ENCODE measurements at regions not wholly inside any gene's neighbourhood (a gene's known extent, or its start where the extent isn't known, plus 50 kb on each side); places are given as distances from the start of the nearest gene placed in this dataset.
A peak's percentile ranks its signal among the peaks of the same experiment; 100 is the strongest.

GRCh38 chr20:22866812-22867341 is 168.2 kb upstream of the SSTR4 start:
- no peak overlapping the region for H3K27ac Mint-ChIP-seq
- no peak for DNase-seq (ENCODE audit: low spot score)

GRCh38 chr20:22878166-22878565 is 156.9 kb upstream of the SSTR4 start:
- Mint-ChIP-seq H3K9me3 (no peaks in the 10 kb centered on the region), H3K4me3 (no peak overlapping the region), H3K27me3 (ENCODE audit: low read depth) (no peaks in the 10 kb centered on the region), H3K36me3 (ENCODE audit: low read depth) (no peaks in the 10 kb centered on the region), H3K27ac (no peak overlapping the region), H3K4me1 (ENCODE audit: low read depth) (no peaks in the 10 kb centered on the region)
- no peak for DNase-seq (ENCODE audit: low spot score)

More at GRCh38 chr20:22866812-22867341, 168.2 kb upstream of the SSTR4 start:
- no peaks in the 10 kb centered on the region for H3K36me3 Mint-ChIP-seq (ENCODE audit: low read depth)
- no peak overlapping the region for H3K4me3 Mint-ChIP-seq
- H3K4me1 Mint-ChIP-seq (ENCODE audit: low read depth), result no peaks in the 10 kb centered on the region
- H3K9me3 Mint-ChIP-seq, result no peaks in the 10 kb centered on the region
- no peaks in the 10 kb centered on the region for H3K27me3 Mint-ChIP-seq (ENCODE audit: low read depth)

GRCh38 chr20:22880277-22880676 is 154.8 kb upstream of the SSTR4 start:
- Mint-ChIP-seq H3K4me1 (ENCODE audit: low read depth) (no peaks in the 10 kb centered on the region), H3K4me3 (no peak overlapping the region), H3K9me3 (no peaks in the 10 kb centered on the region), H3K36me3 (ENCODE audit: low read depth) (no peaks in the 10 kb centered on the region), H3K27ac (no peak overlapping the region), H3K27me3 (ENCODE audit: low read depth) (no peaks in the 10 kb centered on the region)
- DNase-seq (ENCODE audit: low spot score), result no peak

- no peak for DNase-seq (ENCODE audit: low spot score)
- Mint-ChIP-seq H3K4me1 (ENCODE audit: low read depth) (no peaks in the 10 kb centered on the region), H3K27ac (no peak overlapping the region), H3K9me3 (no peaks in the 10 kb centered on the region), H3K27me3 (ENCODE audit: low read depth) (no peaks in the 10 kb centered on the region), H3K36me3 (ENCODE audit: low read depth) (no peaks in the 10 kb centered on the region), H3K4me3 (no peak overlapping the region)
Observed at GRCh38 chr20:22887796-22888195, 147.3 kb upstream of the SSTR4 start.

GRCh38 chr20:22890594-22891300 is 144.4 kb upstream of the SSTR4 start:
- Mint-ChIP-seq H3K36me3 (ENCODE audit: low read depth) (no peaks in the 10 kb centered on the region), H3K9me3 (no peaks in the 10 kb centered on the region), H3K27me3 (ENCODE audit: low read depth) (no peaks in the 10 kb centered on the region), H3K27ac (no peak overlapping the region), H3K4me1 (ENCODE audit: low read depth) (no peaks in the 10 kb centered on the region), H3K4me3 (no peak overlapping the region)
- DNase-seq (ENCODE audit: low spot score), result no peak

GRCh38 chr20:22901164-22901563 is 133.9 kb upstream of the SSTR4 start:
- no peak overlapping the region for H3K4me3 Mint-ChIP-seq
- no peaks in the 10 kb centered on the region for H3K4me1 Mint-ChIP-seq (ENCODE audit: low read depth)
- H3K9me3 Mint-ChIP-seq, result peaks cover 28% of the 10 kb centered on the region
- no peak overlapping the region for H3K27ac Mint-ChIP-seq
- no peaks in the 10 kb centered on the region for H3K27me3 Mint-ChIP-seq (ENCODE audit: low read depth)
- DNase-seq (ENCODE audit: low spot score), result no peak
- H3K36me3 Mint-ChIP-seq (ENCODE audit: low read depth), result no peaks in the 10 kb centered on the region

GRCh38 chr20:22901921-22902320 is 133.2 kb upstream of the SSTR4 start:
- Mint-ChIP-seq H3K36me3 (ENCODE audit: low read depth) (no peaks in the 10 kb centered on the region), H3K4me3 (no peak overlapping the region), H3K9me3 (peaks cover 28% of the 10 kb centered on the region), H3K27ac (no peak overlapping the region), H3K27me3 (ENCODE audit: low read depth) (no peaks in the 10 kb centered on the region), H3K4me1 (ENCODE audit: low read depth) (no peaks in the 10 kb centered on the region)
- DNase-seq (ENCODE audit: low spot score), result no peak

GRCh38 chr20:22904386-22904785 is 130.7 kb upstream of the SSTR4 start:
- Mint-ChIP-seq H3K27me3 (ENCODE audit: low read depth) (no peaks in the 10 kb centered on the region), H3K4me3 (no peak overlapping the region), H3K9me3 (peaks cover 28% of the 10 kb centered on the region), H3K4me1 (ENCODE audit: low read depth) (no peaks in the 10 kb centered on the region), H3K27ac (no peak overlapping the region), H3K36me3 (ENCODE audit: low read depth) (no peaks in the 10 kb centered on the region)
- DNase-seq (ENCODE audit: low spot score), result no peak

GRCh38 chr20:22904905-22905304 is 130.2 kb upstream of the SSTR4 start:
- H3K4me3 Mint-ChIP-seq, result no peak overlapping the region
- no peak for DNase-seq (ENCODE audit: low spot score)
- H3K9me3 Mint-ChIP-seq, result peaks cover 28% of the 10 kb centered on the region
- H3K27ac Mint-ChIP-seq, result no peak overlapping the region
- H3K27me3 Mint-ChIP-seq (ENCODE audit: low read depth), result no peaks in the 10 kb centered on the region
- no peaks in the 10 kb centered on the region for H3K4me1 Mint-ChIP-seq (ENCODE audit: low read depth)
- no peaks in the 10 kb centered on the region for H3K36me3 Mint-ChIP-seq (ENCODE audit: low read depth)

GRCh38 chr20:22905658-22906057 is 129.5 kb upstream of the SSTR4 start:
- DNase-seq (ENCODE audit: low spot score), result peak; percentile 4
- Mint-ChIP-seq H3K27me3 (ENCODE audit: low read depth) (no peaks in the 10 kb centered on the region), H3K4me1 (ENCODE audit: low read depth) (no peaks in the 10 kb centered on the region), H3K4me3 (no peak overlapping the region), H3K36me3 (ENCODE audit: low read depth) (no peaks in the 10 kb centered on the region), H3K27ac (no peak overlapping the region), H3K9me3 (peaks cover 21% of the 10 kb centered on the region)

GRCh38 chr20:22908437-22908836 is 126.7 kb upstream of the SSTR4 start:
- Mint-ChIP-seq H3K27me3 (ENCODE audit: low read depth) (no peaks in the 10 kb centered on the region), H3K36me3 (ENCODE audit: low read depth) (no peaks in the 10 kb centered on the region), H3K4me1 (ENCODE audit: low read depth) (no peaks in the 10 kb centered on the region), H3K9me3 (no peaks in the 10 kb centered on the region), H3K27ac (no peak overlapping the region), H3K4me3 (no peak overlapping the region)
- no peak for DNase-seq (ENCODE audit: low spot score)

- no peak overlapping the region for H3K4me3 Mint-ChIP-seq
- H3K36me3 Mint-ChIP-seq (ENCODE audit: low read depth), result no peaks in the 10 kb centered on the region
- no peaks in the 10 kb centered on the region for H3K27me3 Mint-ChIP-seq (ENCODE audit: low read depth)
- H3K4me1 Mint-ChIP-seq (ENCODE audit: low read depth), result no peaks in the 10 kb centered on the region
- DNase-seq (ENCODE audit: low spot score), result no peak
- no peak overlapping the region for H3K27ac Mint-ChIP-seq
- H3K9me3 Mint-ChIP-seq, result no peaks in the 10 kb centered on the region
Observed at GRCh38 chr20:22908944-22909343, 126.2 kb upstream of the SSTR4 start.

- no peaks in the 10 kb centered on the region for H3K4me1 Mint-ChIP-seq (ENCODE audit: low read depth)
Observed at GRCh38 chr20:22909436-22909835, 125.7 kb upstream of the SSTR4 start.

GRCh38 chr20:22910287-22910852 is 124.7 kb upstream of the SSTR4 start:
- no peaks in the 10 kb centered on the region for H3K27me3 Mint-ChIP-seq (ENCODE audit: low read depth)
- H3K9me3 Mint-ChIP-seq, result no peaks in the 10 kb centered on the region
- DNase-seq (ENCODE audit: low spot score), result no peak
- H3K4me1 Mint-ChIP-seq (ENCODE audit: low read depth), result no peaks in the 10 kb centered on the region
- no peak overlapping the region for H3K4me3 Mint-ChIP-seq
- H3K27ac Mint-ChIP-seq, result no peak overlapping the region
- H3K36me3 Mint-ChIP-seq (ENCODE audit: low read depth), result no peaks in the 10 kb centered on the region

More at GRCh38 chr20:22909436-22909835, 125.7 kb upstream of the SSTR4 start:
- DNase-seq (ENCODE audit: low spot score), result no peak
- H3K4me3 Mint-ChIP-seq, result no peak overlapping the region
- no peaks in the 10 kb centered on the region for H3K9me3 Mint-ChIP-seq
- no peaks in the 10 kb centered on the region for H3K27me3 Mint-ChIP-seq (ENCODE audit: low read depth)
- no peak overlapping the region for H3K27ac Mint-ChIP-seq
- no peaks in the 10 kb centered on the region for H3K36me3 Mint-ChIP-seq (ENCODE audit: low read depth)

All from T-helper 2 cell treated with Interferon-gamma antibody and Interleukin-4, amounts not matched to agents 5 μg/mL and 100 μg/mL, for 36 hours (primary cell).